ENCODE measurements at regions not wholly inside any gene's neighbourhood (a gene's known extent, or its start where the extent isn't known, plus 50 kb on each side); places are given as distances from the start of the nearest gene placed in this dataset.

DNA sequence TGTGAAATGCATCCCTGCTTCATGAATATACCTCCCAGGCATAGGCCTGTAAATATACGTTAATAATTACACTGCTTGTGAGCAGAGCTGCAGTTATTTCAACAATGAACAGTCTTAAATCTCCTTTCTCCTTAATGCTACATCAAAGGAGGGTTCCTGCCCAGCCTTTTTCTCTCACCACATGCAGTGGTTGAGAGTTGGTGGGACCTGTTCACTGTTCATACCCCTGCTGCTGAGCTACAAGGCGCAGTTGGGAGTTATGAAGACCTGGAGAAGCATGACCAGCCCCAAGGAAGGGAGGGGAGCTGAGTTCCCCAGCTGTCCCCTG is 111.9 kb upstream of the FOXQ1 start:
- no peak for DNase-seq
- Histone ChIP-seq H3K27ac (no peak overlapping the region), H3K9me3 (no peaks in the 10 kb centered on the region), H3K4me1 (ENCODE audit: insufficient read depth) (no peaks in the 10 kb centered on the region), H3K36me3 (no peaks in the 10 kb centered on the region), H3K4me3 (no peak overlapping the region), H3K27me3 (no peaks in the 10 kb centered on the region)
- TF ChIP-seq EP300 (IDR thresholded peaks at IDR 0.05) = no peak
- TF ChIP-seq, protein P1, sequence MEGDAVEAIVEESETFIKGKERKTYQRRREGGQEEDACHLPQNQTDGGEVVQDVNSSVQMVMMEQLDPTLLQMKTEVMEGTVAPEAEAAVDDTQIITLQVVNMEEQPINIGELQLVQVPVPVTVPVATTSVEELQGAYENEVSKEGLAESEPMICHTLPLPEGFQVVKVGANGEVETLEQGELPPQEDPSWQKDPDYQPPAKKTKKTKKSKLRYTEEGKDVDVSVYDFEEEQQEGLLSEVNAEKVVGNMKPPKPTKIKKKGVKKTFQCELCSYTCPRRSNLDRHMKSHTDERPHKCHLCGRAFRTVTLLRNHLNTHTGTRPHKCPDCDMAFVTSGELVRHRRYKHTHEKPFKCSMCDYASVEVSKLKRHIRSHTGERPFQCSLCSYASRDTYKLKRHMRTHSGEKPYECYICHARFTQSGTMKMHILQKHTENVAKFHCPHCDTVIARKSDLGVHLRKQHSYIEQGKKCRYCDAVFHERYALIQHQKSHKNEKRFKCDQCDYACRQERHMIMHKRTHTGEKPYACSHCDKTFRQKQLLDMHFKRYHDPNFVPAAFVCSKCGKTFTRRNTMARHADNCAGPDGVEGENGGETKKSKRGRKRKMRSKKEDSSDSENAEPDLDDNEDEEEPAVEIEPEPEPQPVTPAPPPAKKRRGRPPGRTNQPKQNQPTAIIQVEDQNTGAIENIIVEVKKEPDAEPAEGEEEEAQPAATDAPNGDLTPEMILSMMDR (IDR thresholded peaks at IDR 0.05) = no peak
- no peak for TF ChIP-seq POLR2A (IDR thresholded peaks at IDR 0.05)
- intact Hi-C loops (cut with DNase I) = no loop called here
- WGBS, 3 donors = 79 to 88% (median 80%) methylated on average over 2 of the region's 2 CpGs

DNA sequence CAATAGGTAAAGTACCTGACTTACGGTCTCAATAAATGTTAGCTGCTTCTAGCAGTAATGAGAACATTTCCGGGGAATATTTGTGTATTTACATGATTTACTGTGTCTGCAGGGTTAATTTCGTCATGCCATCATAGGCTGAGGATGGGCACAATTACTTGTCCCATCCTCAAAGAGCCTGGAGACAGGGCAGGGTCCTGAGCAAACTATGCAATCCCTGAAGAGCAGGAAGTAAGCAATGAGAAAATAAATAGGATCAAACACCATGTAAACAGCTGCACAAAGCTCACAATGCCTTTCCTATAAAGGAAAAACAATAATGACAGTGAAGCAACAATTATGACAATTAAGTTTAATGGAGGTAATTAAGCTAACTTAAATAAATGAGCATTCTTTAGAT is 114.6 kb upstream of the FOXQ1 start:
- WGBS, 3 donors = 75 to 86% (median 85%) methylated on average over 3 of the region's 3 CpGs
- no peak for DNase-seq
- no peak overlapping the region for H3K27ac ChIP-seq
- H3K27me3 ChIP-seq = no peaks in the 10 kb centered on the region
- no peaks in the 10 kb centered on the region for H3K4me1 ChIP-seq (ENCODE audit: insufficient read depth)
- no peak overlapping the region for H3K4me3 ChIP-seq
- no peak for TF ChIP-seq POLR2A (IDR thresholded peaks at IDR 0.05)
- no peak for TF ChIP-seq EP300 (IDR thresholded peaks at IDR 0.05)
- TF ChIP-seq, protein P1 (IDR thresholded peaks at IDR 0.05) = no peak
- no peaks in the 10 kb centered on the region for H3K36me3 ChIP-seq
- intact Hi-C loops (cut with DNase I) = no loop called here
- no peaks in the 10 kb centered on the region for H3K9me3 ChIP-seq

DNA sequence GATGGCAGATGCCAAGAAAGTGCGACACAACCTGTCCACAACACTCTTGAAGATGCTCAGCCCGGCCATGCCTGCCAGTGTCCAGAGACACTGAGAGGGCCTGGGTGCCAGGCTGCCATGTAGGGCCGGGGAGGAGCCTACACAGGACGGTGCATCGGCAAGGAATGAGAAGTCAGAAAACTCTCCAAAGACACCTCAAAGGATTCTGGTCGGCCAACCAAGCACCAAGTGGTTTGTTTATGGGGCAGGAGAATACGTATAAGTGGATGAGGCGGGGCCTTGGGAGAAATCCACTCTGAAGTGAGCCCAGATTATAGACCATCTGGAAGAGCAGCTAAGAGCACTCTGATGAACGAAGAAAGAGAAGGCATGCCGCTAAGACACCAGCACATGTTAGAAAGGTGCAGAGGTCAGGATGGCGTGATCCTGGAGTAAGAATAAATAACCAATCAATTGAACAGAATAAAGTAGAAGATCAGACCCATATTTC is 120.7 kb upstream of the FOXQ1 start:
- Histone ChIP-seq H3K4me3 (no peak overlapping the region), H3K27me3 (no peaks in the 10 kb centered on the region), H3K27ac (no peak overlapping the region), H3K9me3 (peaks cover 0 to 3% of the 10 kb centered on the region in 2 donors), H3K4me1 (ENCODE audit: insufficient read depth) (no peaks in the 10 kb centered on the region), H3K36me3 (no peaks in the 10 kb centered on the region)
- DNase-seq = no peak
- TF ChIP-seq EP300 (IDR thresholded peaks at IDR 0.05) = no peak
- intact Hi-C loops (cut with DNase I) = no loop called here
- WGBS, 3 donors = 84 to 92% (median 85%) methylated on average over 11 of the region's 11 CpGs

DNA sequence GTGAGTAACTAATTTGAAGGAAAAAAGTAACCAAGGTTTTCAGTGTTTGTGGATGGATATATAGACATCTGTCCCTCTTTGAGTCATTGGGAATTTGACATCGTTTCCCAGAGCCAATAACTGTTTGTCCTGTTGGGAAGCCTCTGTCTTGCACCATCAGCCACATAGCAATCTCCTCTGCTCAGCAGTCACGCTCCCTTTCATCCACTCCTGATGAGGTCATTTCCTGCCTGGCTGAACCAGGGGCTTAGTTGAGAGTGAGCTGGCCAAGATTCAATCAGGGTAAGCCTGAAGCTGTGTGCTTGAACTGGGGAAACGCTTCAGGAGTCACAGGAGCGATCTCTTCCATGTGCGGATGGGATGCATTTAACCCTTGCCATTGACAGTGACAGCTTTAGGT is 121.5 kb upstream of the FOXQ1 start:
- Histone ChIP-seq H3K27me3 (no peaks in the 10 kb centered on the region), H3K27ac (no peak overlapping the region), H3K9me3 (peaks cover 0 to 3% of the 10 kb centered on the region in 2 donors), H3K4me3 (no peak overlapping the region), H3K4me1 (ENCODE audit: insufficient read depth) (no peaks in the 10 kb centered on the region), H3K36me3 (no peaks in the 10 kb centered on the region)
- no peak for DNase-seq
- intact Hi-C loops (cut with DNase I) = no loop called here
- 25 to 33% (median 31%) methylated on average over 5 of the region's 5 CpGs for WGBS, 3 donors
- no peak for TF ChIP-seq EP300 (IDR thresholded peaks at IDR 0.05)
- TF ChIP-seq, protein P1 (IDR thresholded peaks at IDR 0.05) = no peak
- no peak for TF ChIP-seq POLR2A (IDR thresholded peaks at IDR 0.05)

DNA sequence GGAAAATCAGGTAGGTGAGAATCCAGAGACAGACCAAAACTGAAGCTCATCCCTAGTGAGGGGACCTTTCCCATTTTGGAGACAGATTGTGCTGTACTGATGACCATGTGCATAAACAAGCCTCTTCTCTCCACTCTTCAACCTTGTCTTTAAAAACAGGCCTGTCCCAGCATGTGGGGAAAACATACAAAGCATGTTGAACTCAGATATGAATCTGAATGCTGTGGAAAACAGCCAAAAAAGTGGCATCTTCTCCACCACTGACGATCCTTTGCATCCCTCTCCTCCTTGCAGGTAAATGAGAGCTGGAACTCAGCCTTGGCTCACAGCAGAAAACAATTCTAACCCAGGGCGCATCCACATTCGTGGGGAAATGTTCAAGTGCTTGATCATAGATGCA is 123.7 kb upstream of the FOXQ1 start:
- H3K27me3 ChIP-seq = no peaks in the 10 kb centered on the region
- intact Hi-C loops (cut with DNase I) = no loop called here
- peaks cover 0 to 3% of the 10 kb centered on the region in 2 donors for H3K9me3 ChIP-seq
- no peaks in the 10 kb centered on the region for H3K4me1 ChIP-seq (ENCODE audit: insufficient read depth)
- TF ChIP-seq, protein P1 (IDR thresholded peaks at IDR 0.05) = no peak
- TF ChIP-seq EP300 (IDR thresholded peaks at IDR 0.05) (no peak), POLR2A (IDR thresholded peaks at IDR 0.05) (no peak)
- no peak for DNase-seq
- no peak overlapping the region for H3K4me3 ChIP-seq
- WGBS, 3 donors = 66 to 83% (median 72%) methylated on average over 3 of the region's 3 CpGs
- no peaks in the 10 kb centered on the region for H3K36me3 ChIP-seq
- no peak overlapping the region for H3K27ac ChIP-seq

Measured in ovary (tissue), 7 donors.